ENCODE measurements at regions not wholly inside any gene's neighbourhood (a gene's known extent, or its start where the extent isn't known, plus 50 kb on each side); places are given as distances from the start of the nearest gene placed in this dataset.
"Not testable (repeated sequence)": the region's sequence is repeated elsewhere in the genome, so short reads cannot be mapped to it uniquely, and the experiment has no call there.

GRCh38 chr7:106537119-106537518, 123.8 kb downstream of the CCDC71L start:
- no peak for DNase-seq
- no peak for ATAC-seq (ENCODE audit: poor library complexity)
- intact Hi-C loops (cut with DNase I), result no loop called here

GRCh38 chr7:106536079-106536478, 124.9 kb downstream of the CCDC71L start:
- ATAC-seq (ENCODE audit: poor library complexity) (no peak), DNase-seq (no peak)
- intact Hi-C loops (cut with DNase I), result no loop called here

- DNase-seq, result no peak
- intact Hi-C loops (cut with DNase I), result no loop called here
- ATAC-seq (ENCODE audit: poor library complexity), result no peak
Observed at GRCh38 chr7:106535234-106535932, 125.6 kb downstream of the CCDC71L start.

GRCh38 chr7:106534271-106534846, 126.6 kb downstream of the CCDC71L start:
- DNase-seq, result no peak
- intact Hi-C loops (cut with DNase I), result no loop called here
- ATAC-seq (ENCODE audit: poor library complexity), result peak; percentile 58

GRCh38 chr7:106530183-106530582, 130.8 kb downstream of the CCDC71L start:
- DNase-seq; intact Hi-C loops (cut with DNase I); ATAC-seq (ENCODE audit: poor library complexity): not testable (repeated sequence)

GRCh38 chr7:106526617-106527016, 134.3 kb downstream of the CCDC71L start:
- ATAC-seq (ENCODE audit: poor library complexity); intact Hi-C loops (cut with DNase I); DNase-seq: not testable (repeated sequence)

- intact Hi-C loops (cut with DNase I), result no loop called here
- DNase-seq, result no peak
- ATAC-seq (ENCODE audit: poor library complexity), result no peak
Observed at GRCh38 chr7:106524690-106525059, 136.3 kb downstream of the CCDC71L start.

- intact Hi-C loops (cut with DNase I), result no loop called here
- no peak for ATAC-seq (ENCODE audit: poor library complexity)
Observed at GRCh38 chr7:106523482-106523881, 137.5 kb downstream of the CCDC71L start.

GRCh38 chr7:106522696-106523095, 138.3 kb downstream of the CCDC71L start:
- ATAC-seq (ENCODE audit: poor library complexity), result no peak
- intact Hi-C loops (cut with DNase I), result no loop called here
- DNase-seq, result no peak

More at GRCh38 chr7:106523482-106523881, 137.5 kb downstream of the CCDC71L start:
- DNase-seq, result no peak

- DNase-seq (no peak), ATAC-seq (ENCODE audit: poor library complexity) (no peak)
- intact Hi-C loops (cut with DNase I), result no loop called here
Observed at GRCh38 chr7:106521541-106521940, 139.4 kb downstream of the CCDC71L start.

- intact Hi-C loops (cut with DNase I), result no loop called here
- no peak for DNase-seq
- ATAC-seq (ENCODE audit: poor library complexity), result no peak
Observed at GRCh38 chr7:106520962-106521514, 139.9 kb downstream of the CCDC71L start.

- intact Hi-C loops (cut with DNase I), result no loop called here
- ATAC-seq (ENCODE audit: poor library complexity) (peak; percentile 55), DNase-seq (no peak)
Observed at GRCh38 chr7:106518967-106519366, 142.0 kb downstream of the CCDC71L start.

- intact Hi-C loops (cut with DNase I), result no loop called here
- ATAC-seq (ENCODE audit: poor library complexity), result no peak
- no peak for DNase-seq
Observed at GRCh38 chr7:106518239-106518638, 142.7 kb downstream of the CCDC71L start.

GRCh38 chr7:106517508-106517907, 143.4 kb downstream of the CCDC71L start:
- DNase-seq, result no peak
- intact Hi-C loops (cut with DNase I), result no loop called here
- no peak for ATAC-seq (ENCODE audit: poor library complexity)

- DNase-seq (no peak), ATAC-seq (ENCODE audit: poor library complexity) (no peak)
- intact Hi-C loops (cut with DNase I), result no loop called here
Observed at GRCh38 chr7:106515321-106515720, 145.6 kb downstream of the CCDC71L start.

- intact Hi-C loops (cut with DNase I), result no loop called here
- DNase-seq (no peak), ATAC-seq (ENCODE audit: poor library complexity) (no peak)
Observed at GRCh38 chr7:106514881-106515280, 146.1 kb downstream of the CCDC71L start.

- DNase-seq (no peak), ATAC-seq (ENCODE audit: poor library complexity) (no peak)
- intact Hi-C loops (cut with DNase I), result no loop called here
Observed at GRCh38 chr7:106512217-106512616, 148.7 kb downstream of the CCDC71L start.

- DNase-seq (no peak), ATAC-seq (ENCODE audit: poor library complexity) (no peak)
- intact Hi-C loops (cut with DNase I), result no loop called here
Observed at GRCh38 chr7:106504645-106505044, 156.3 kb downstream of the CCDC71L start.

GRCh38 chr7:106504207-106504606, 156.8 kb downstream of the CCDC71L start:
- intact Hi-C loops (cut with DNase I), result no loop called here
- ATAC-seq (ENCODE audit: poor library complexity), result no peak
- no peak for DNase-seq

- DNase-seq, result no peak
- no peak for ATAC-seq (ENCODE audit: poor library complexity)
- intact Hi-C loops (cut with DNase I), result no loop called here
Observed at GRCh38 chr7:106503626-106504025, 157.3 kb downstream of the CCDC71L start.

Measured in Right ventricle myocardium superior (tissue), 1 donor.